ENCODE measurements at regions not wholly inside any gene's neighbourhood (a gene's known extent, or its start where the extent isn't known, plus 50 kb on each side); places are given as distances from the start of the nearest gene placed in this dataset.

DNA sequence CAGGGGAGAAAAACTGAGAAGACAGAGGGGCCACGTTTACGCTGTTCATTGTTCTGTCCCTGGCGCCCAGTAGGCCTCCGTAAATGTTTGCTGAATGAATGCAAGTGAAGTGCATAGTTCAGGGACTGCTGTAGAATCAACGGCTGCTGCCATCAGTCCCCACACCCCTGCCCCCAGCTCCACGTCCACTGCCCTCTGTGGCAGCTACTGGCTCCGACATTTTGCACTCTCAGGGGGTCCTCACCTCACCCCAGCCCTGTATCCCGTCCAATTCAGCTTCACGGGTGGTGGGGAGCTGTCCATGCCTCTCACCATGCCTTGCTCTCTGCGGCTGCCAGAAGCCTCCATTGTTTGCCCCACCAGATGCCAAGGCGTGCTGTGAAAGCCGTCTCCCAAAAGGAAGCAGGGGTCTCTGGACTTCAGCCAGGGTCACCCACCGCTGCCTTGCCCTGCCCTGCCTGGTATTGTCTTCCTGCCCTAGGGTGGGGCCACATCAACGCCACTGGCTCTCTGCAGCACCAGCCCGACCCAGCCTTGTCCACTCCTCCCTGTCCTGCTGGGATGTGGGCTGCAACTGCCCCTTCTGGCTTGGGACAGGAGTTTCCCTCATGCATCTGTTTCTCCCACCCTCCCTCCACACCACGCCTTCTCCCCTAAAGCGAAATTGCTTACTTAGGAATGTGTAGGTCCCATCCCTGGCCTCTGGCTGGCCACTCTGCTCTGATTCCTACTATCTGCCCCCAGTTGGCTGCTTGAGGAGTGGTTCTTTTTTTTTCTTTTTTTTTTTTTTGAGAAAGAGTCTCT, 86.0 kb downstream of the RHOB start:
- TF ChIP-seq, protein P1, sequence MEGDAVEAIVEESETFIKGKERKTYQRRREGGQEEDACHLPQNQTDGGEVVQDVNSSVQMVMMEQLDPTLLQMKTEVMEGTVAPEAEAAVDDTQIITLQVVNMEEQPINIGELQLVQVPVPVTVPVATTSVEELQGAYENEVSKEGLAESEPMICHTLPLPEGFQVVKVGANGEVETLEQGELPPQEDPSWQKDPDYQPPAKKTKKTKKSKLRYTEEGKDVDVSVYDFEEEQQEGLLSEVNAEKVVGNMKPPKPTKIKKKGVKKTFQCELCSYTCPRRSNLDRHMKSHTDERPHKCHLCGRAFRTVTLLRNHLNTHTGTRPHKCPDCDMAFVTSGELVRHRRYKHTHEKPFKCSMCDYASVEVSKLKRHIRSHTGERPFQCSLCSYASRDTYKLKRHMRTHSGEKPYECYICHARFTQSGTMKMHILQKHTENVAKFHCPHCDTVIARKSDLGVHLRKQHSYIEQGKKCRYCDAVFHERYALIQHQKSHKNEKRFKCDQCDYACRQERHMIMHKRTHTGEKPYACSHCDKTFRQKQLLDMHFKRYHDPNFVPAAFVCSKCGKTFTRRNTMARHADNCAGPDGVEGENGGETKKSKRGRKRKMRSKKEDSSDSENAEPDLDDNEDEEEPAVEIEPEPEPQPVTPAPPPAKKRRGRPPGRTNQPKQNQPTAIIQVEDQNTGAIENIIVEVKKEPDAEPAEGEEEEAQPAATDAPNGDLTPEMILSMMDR (IDR thresholded peaks at IDR 0.05) = no peak
- Histone ChIP-seq H3K4me1 (no peaks in the 10 kb centered on the region), H3K4me3 (no peak overlapping the region), H3K36me3 (no peaks in the 10 kb centered on the region), H3K27ac (no peak overlapping the region), H3K27me3 (no peaks in the 10 kb centered on the region), H3K9me3 (no peaks in the 10 kb centered on the region)
- intact Hi-C loops (cut with DNase I) = no loop called here
- DNase-seq = no peak
- ATAC-seq = no peak

DNA sequence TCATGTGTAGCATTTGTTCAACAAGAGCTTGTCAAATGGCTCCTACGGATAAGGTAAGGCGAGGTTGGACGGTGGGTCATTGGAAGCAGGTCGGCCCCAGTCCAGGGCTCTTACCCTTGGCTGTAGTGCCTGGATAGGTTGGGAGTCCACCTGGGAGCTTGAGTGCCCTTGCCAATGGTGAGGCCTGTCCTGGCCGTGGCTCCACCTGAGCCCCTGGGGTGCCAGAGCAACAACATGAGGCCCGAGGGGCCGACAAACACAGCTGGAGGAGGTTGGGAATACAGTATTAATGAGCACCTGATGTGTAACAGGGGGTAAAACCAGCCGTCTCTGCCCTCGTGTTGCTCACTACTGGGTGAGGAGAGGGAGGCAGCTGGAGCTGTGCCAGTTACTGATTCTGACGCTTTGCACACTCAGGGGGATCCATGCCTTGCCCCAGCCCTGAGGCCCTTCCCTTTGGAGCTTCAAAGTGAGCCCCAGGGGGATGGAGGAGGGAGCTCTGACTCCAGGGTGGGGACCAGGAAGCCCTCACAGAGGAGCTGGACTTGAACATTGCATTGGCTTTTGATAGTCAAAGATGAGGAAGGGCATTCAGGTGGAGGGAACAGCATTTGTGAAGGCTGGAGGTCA, 87.2 kb downstream of the RHOB start:
- TF ChIP-seq, protein P1 (IDR thresholded peaks at IDR 0.05) = no peak
- Histone ChIP-seq H3K27me3 (no peaks in the 10 kb centered on the region), H3K9me3 (no peaks in the 10 kb centered on the region), H3K27ac (no peak overlapping the region), H3K4me1 (no peaks in the 10 kb centered on the region), H3K4me3 (no peak overlapping the region), H3K36me3 (no peaks in the 10 kb centered on the region)
- DNase-seq = no peak
- intact Hi-C loops (cut with DNase I) = no loop called here
- no peak for ATAC-seq

DNA sequence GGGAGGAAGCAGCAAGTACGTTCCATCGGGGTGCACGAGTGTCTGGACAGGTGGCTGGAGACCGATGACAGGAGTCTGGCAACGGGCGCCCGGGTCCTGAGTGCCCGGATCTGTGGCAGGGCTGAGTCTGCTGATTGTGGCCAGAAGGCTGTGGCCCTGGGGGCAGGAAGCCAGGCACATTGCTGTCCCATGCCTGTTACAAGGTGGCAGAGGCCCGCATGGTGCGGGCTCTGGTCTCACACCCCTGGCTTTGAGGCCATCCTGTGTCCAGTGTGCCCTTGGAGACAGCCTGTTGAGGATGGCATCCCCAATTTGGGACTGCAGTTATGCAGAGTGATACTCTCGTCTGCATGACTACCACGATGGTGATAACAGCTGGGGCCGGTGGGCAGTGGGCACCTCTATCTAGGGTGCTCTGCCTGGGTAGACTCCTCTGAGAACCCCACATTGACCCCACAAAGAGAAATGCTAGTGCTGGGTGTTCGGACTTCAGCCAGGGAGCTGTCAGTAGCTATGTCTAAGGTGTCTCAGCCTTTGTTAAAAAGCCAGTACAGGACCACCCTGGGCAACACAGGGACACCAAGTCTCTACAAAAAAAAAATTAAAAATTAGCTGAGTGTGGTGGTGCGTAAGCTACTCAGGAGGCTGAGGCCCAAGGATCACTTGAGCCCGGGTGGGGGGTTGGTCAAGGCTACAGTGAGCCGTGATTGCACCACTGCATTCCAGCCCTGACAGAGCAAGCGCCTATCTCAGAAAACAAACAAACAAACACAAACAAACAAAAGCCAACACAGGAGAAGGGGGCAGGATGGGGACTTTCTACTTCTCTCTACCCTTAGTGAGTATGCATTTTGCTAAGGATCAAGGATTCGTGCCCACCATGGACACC, 88.3 kb downstream of the RHOB start:
- TF ChIP-seq, protein P1 (IDR thresholded peaks at IDR 0.05) = no peak
- Histone ChIP-seq H3K4me3 (no peak overlapping the region), H3K36me3 (no peaks in the 10 kb centered on the region), H3K27ac (no peak overlapping the region), H3K9me3 (no peaks in the 10 kb centered on the region), H3K27me3 (no peaks in the 10 kb centered on the region), H3K4me1 (no peaks in the 10 kb centered on the region)
- ATAC-seq (no peak), DNase-seq (no peak)
- intact Hi-C loops (cut with DNase I) = no loop called here

DNA sequence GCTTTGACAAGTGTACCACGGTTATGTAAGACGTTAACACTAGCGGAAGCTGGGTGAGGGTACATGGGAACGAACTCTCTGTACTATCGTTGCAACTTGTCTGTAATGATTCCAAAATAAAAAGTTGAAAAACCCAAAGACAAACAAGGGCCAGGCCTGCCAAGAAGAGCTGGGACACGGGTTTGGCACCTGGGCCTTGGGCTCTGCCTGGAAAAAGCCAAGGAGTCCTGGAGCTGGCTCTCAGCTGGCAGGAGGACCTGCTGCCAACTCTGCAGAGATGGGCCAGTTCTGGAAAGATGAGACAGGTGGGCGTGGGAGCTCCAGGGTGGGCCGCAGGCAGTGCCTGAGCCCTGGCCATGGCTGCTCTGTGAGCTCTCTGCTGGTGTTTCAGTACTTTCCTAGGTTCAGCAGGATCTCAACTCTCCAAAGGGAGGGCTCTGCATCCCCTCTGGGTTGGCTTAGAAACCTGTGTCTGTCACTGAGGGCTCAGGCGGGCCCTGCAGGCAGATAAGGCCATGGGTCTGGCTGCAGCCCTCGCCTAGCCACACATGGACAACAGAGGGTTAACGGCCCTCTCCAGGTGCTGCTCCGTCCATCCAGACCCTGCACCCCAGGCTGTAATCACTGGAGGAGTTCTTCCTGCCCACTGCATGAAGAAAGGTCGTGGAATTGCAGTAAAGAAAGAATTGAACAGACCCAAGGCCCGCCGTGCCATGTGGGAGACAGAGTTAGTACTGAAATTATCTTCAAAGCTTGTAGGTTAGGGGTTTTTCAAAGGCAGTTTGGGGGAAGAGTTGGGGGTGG, 89.9 kb downstream of the RHOB start:
- TF ChIP-seq, protein P1 (IDR thresholded peaks at IDR 0.05) = no peak
- intact Hi-C loops (cut with DNase I) = no loop called here
- H3K36me3 ChIP-seq = no peaks in the 10 kb centered on the region
- ATAC-seq (no peak), DNase-seq (no peak)
- H3K27me3 ChIP-seq = no peaks in the 10 kb centered on the region
- no peaks in the 10 kb centered on the region for H3K9me3 ChIP-seq
- no peaks in the 10 kb centered on the region for H3K4me1 ChIP-seq
- H3K27ac ChIP-seq = no peak overlapping the region
- H3K4me3 ChIP-seq = no peak overlapping the region
